Stimulated activated CD4-positive, alpha-beta T cell treated with anti-CD3 and anti-CD28 coated beads, Interleukin-1b, Interleukin-23, amount 100 ng/mL, for 48 hours (primary cell): ENCODE measurements at regions not wholly inside any gene's neighbourhood (a gene's known extent, or its start where the extent isn't known, plus 50 kb on each side); places are given as distances from the start of the nearest gene placed in this dataset.

Experiments used
- DNase-seq: peaks from one replicate; pipeline ENCODE4 v3.0.0-alpha.2; 2020

- no peak for DNase-seq
Observed at GRCh38 chr9:129411501-129412175, 209.3 kb downstream of the C9orf50 start.

DNA sequence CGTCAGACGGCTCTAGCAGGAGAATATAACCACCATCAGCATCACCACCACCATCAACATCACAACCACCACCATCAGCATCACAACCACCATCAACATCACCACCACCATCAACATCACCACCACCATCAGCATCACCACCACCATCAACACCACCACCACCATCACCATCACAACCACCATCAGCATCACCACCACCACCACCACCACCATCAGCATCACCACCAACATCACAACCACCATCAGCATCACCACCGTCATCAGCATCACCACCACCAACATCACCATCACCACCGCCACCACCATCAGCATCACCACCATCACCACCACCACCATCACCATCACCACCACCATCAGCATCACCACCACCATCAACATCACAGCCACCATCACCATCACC, 210.7 kb downstream of the C9orf50 start:
- DNase-seq, result no peak

GRCh38 chr9:129408535-129409215, 212.2 kb downstream of the C9orf50 start:
- no peak for DNase-seq

- DNase-seq, result no peak
Observed at GRCh38 chr9:129407905-129408452, 212.9 kb downstream of the C9orf50 start.

- no peak for DNase-seq
Observed at GRCh38 chr9:129406278-129407225, 214.3 kb downstream of the C9orf50 start.

DNA sequence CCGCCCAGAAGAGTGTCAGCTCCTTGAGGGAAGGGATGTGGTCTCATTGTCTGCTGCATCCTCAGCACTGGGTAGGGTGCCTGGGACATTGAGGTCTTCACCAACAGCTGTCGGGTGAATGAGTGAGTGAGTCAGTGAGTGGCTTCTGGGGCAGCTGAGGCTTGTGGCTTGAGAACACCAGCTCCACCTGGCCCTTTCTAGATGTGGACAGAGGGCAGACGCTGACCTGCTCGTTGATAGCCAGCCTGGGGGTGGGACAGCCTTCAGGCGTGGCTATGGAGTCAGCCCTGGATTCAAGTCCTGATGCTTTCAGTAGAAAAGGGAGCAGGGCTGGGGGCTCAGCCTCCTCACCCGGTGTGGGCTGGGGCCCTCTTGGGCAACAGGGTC, 215.1 kb downstream of the C9orf50 start:
- no peak for DNase-seq

- no peak for DNase-seq
Observed at GRCh38 chr9:129405089-129405826, 215.6 kb downstream of the C9orf50 start.

DNA sequence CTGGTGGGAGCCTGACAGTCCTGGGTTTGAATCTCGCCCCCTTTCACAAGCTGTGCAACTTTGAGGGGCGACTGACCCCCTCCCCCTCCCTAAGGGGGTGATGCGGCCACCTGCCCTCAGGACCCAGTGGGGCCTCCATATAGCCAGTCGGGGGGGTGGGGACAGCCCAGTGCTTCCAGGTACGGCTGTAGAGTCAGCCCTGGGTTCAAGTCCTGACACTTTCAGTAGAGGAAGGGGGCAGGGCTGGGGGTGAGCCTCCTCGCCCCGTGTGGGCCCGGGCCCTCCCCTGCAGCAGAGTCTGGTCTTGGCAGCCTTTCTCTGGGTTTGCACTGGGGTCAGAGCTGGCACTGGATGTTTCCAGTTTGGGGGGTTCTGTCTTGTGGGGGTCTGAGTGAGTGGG, 216.3 kb downstream of the C9orf50 start:
- no peak for DNase-seq

GRCh38 chr9:129403779-129404620, 216.9 kb downstream of the C9orf50 start:
- DNase-seq, result no peak

DNA sequence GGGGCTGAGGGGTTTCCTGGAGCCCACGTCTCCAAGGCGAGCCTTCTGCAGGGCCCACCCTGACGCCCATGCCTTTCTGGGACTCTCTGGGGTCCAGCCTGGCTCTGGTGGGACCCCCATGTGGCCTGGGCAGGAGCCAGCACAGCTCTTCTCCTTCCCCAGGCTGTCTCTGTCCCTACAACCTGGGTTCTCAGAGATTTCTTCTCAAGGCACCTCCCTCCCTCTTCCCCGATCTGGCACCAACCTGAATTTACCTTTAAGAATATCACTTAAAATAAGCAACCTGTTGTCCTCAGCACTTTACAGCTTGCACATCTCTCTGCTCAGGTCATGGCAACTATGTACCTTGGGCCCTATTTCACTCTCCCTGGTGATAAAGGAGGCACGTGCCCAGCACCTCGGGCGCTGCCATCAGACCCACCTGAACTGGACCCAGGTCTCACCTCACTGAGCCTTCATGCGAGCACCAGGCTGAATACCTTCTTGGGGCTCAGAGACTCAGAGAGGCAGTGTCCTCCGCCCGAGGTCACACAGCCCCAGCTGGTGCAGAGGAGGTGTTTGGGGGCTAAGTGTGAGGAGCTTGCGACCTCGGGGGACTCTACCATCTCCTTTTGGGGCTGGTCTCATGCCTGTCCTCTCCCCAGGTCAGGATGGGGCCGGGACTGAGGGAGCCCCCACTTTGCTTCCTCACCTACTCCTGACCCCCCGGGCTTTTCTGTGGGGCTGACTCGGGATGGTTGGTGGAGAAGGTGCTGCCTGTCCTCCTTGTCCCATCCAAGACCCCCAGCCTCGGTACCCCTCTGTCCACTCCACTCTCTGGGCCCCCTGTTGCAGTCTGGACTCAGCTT, 217.7 kb downstream of the C9orf50 start:
- DNase-seq, result no peak

DNA sequence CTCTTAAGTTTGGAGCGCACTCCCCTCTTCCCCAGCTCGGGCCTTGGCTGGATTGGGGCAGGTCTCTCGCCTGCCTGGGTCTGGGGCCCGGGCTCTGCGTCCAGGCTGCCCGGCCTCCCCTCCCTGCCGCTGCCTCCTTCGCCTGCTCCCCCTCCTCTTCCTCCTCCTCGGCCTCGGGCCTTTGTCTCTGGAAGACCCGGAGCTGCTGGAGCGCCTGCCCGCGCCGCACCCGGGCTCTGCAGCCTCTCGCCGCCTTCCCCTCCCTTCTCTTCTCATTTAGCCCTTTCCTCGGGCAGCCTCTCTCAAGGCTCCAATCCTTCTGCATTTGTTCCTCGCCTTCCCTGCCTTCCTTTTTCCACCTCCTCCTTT, 218.5 kb downstream of the C9orf50 start:
- no peak for DNase-seq

DNA sequence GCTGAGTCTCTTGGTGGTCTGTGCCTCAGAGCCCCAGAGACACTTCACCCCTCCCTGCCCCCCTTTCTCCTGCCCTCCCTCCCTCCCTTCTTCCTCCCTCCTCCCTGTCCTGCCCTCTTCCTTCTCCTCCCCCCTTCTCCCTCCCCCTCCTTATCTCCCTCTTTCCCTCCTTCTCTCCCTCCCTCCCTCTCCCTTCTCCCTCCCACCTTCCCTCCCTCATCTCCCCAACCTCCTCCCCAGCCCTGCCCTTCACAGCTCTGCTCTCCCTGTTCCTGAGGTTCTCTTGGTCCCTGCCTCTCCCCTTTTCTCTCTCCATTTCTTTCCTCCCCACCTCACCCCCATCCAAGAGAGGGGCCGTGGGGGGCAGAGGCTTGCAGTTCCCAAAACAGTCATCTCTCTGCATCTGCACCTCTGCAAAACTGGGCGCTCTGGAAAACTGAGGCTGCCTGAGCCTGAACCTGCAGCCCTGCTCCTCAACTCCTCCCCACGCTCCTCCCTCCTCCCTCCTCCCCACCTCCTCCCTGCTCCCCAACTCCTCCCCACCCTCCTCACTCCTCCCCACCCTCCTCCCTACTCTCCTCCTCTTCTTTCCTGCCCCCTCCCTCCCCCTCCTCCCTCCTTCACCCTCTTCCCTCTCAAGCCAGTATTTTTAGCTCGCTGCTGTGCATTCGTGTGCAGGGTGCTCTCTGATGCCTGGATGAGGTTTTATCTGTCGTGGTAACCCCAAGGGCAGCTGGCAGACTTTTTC, 219.1 kb downstream of the C9orf50 start:
- no peak for DNase-seq

DNA sequence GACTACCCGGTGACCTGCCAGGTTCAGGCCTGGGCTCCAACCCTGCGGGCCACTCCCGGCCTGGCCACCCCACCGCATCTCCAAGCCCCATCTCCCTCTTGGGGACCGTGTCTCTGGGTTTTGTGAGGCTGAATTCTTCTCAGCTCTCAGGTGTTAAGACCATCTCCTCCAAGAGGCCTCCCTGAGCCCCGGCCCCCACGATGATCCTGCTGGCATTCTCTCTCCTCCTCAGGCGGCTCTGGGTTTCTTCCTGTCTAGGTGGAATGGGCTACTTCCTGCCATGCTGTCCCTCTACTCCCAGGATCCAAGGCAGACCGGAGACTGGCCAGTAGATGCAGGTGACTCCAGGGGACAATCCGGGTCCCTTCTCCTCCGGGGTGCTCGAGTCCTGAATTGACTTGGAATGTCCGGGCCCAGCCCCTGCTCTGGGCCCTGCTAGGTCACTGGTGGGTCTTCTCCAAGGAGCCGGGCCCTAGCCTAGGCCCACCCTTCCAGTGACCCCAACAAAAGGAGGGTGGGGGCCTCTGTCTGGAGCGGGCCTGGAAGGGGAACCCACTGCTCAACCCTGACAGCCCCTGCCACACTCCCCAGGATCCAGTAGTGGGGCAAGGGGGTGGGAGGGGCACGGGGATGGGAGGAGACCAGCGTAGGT, 219.8 kb downstream of the C9orf50 start:
- DNase-seq, result no peak

GRCh38 chr9:129400001-129400970, 220.6 kb downstream of the C9orf50 start:
- no peak for DNase-seq

DNA sequence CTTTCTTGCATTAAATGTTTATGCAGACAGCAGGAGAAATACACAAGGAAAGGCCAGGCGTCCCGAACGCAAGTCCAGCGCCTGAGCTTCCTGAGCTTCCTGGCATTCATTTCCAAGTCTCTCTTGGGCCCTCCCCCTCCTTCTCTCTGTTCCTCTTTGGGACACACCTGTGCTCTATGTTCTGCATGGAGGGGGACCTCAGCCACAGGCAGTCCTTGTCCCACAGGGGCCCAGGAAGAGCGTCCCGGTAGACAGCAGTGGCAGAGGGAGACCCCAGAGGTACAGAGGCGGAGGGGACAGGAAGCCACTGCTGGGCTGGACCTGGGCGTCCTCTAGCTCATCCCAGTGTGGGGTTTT, 221.3 kb downstream of the C9orf50 start:
- no peak for DNase-seq

DNA sequence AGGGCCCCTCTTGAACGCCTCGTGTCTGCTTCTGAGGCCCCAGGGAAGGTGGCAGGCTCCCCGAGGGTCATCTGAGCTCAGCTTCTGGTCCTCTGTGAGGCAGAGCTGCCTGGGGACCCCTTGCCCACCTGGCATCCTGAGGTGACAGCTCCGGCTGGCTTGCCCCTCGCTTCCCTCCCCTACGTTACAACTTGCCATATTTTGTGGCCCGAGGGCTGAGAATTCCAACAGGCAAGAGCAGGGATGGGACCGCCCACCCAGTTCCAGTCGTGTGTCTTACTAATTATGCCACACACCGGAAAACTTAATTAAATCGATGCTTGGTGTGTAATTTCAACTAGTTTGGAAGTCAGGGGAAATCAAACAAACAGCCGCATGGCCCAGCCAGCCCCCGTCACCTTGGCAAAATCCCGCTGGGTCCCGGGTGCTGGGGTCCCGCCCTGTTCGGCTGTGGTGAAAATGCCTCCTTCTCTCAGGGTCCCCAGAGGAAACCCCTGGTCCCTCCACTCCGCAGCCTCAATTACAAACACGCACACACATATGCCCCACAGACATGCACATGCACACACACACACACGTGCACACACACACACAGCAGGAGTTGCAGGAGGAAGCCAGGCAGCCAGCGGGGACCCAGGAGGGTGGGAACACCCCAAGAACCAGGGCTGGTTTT, 221.0 kb upstream of the IER5L start:
- no peak for DNase-seq

GRCh38 chr9:129398101-129398960, 220.3 kb upstream of the IER5L start:
- no peak for DNase-seq
